ENCODE measurements at regions not wholly inside any gene's neighbourhood (a gene's known extent, or its start where the extent isn't known, plus 50 kb on each side); places are given as distances from the start of the nearest gene placed in this dataset.

GRCh38 chr4:152014280-152014679 lies 253.5 kb upstream of the GATB start:
- no peak for DNase-seq

- no peak for DNase-seq
Measured at GRCh38 chr4:152011469-152011868, 250.7 kb upstream of the GATB start.

GRCh38 chr4:152010710-152011079 lies 249.9 kb upstream of the GATB start:
- no peak for DNase-seq

DNA sequence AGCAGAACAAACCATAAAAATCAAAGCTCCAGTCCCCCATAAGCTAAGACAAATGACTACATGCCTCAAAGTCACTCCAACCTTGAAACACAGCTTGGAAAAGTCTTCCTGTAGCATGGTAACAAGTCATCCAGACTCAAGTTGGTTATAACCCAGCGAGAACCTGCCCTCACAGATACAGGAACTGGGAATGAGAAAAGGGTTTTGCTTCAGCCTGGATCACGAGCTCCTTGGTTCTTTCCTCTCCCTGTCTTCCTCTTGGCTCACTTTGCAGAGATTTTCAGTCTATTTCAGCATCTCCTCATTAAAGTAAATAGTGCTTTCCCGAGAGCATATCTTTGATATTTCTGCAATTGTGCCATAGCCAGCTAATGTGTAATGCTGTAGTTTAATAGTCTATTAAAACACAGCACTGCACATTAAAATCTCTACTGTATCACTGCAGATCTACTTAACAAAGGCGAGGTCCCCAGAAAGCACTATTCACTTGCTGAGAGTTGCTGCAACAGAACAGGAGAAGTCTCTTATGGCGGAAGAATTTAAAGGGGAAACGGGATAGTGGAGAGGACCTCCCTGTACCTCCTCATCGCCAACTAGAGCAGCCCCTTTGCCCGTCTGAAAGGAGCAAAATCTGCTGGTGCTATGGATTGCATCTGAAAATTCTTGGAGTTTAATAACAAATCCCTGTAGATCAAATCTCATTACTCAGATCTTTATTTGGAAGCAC lies 249.3 kb upstream of the GATB start:
- DNase-seq = no peak

DNA sequence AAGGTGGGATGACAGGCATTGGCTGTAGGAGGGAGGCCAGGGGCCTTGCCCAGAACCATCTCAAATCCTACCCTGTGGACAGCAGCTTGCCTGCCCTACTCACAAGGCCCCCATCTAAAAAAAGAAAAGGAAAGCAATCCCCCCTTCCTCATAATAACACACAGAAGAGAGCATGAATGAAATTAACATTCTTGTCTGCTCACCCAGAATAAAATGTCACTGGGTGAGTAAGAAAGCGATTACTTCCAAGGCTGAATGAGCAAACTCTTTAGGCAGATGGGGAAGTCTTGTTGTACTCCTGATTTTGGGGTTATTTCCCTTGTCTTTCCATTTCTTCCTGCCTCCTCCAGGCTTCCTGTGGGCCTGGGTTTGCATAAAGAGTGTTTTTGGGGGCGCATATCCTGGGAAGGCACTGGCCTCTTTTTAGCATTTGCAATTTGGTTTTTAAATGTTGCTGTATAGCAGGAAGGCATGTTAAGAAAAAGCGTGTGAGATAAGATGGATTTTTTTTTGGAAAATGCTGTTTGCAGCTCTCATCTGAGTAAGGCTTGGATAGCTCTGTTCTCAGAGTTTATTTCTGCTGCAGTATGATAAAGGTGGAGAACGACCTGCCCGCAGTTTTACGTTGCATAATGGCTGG lies 248.3 kb upstream of the GATB start:
- no peak for DNase-seq

GRCh38 chr4:152007111-152007510 lies 246.3 kb upstream of the GATB start:
- DNase-seq = no peak

DNA sequence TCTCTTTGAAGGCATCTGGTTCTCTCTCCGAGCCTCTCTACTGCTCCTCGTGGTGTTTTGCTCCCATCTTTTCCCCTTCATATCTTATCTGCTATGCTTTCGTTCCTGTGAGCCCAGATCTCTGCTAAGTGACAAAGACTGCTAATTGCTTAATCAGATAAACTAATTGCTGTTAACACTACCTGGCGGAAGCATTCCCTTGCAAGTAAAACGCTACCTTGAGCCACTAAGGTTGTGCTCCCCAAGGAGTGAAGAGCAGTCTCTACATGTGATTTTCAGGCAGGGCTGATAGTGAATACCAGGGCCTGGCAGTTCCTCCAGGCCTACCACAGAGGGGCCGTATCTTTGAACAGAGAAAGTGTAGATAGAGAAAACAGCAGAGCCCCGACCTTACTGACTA lies 244.0 kb upstream of the GATB start:
- DNase-seq = no peak

DNA sequence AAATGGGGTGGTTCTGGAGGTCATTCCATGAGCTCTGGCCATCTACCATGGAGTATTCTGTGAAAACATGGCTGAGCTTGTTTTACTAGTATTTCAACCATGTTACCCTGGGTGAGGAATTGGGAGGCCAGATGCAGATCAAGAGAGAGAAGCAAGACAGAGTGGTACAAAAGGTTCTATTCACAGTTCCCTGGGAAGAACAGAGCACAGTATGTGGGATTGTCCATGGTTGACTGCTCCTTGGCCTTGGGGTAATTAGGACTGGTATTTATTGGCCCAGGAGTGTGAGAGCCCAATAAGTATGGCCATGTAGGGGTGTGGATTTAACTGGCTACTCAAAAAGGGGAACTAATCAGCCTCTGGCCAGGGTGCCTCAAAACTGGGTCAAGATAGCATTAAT lies 239.7 kb upstream of the GATB start:
- DNase-seq = no peak

- no peak for DNase-seq
Measured at GRCh38 chr4:151998723-151999122, 237.9 kb upstream of the GATB start.

GRCh38 chr4:151997461-151997860 lies 236.7 kb upstream of the GATB start:
- DNase-seq = no peak

GRCh38 chr4:151994429-151994828 lies 233.6 kb upstream of the GATB start:
- DNase-seq = no peak

- no peak for DNase-seq
Measured at GRCh38 chr4:151993521-151993920, 232.7 kb upstream of the GATB start.

DNA sequence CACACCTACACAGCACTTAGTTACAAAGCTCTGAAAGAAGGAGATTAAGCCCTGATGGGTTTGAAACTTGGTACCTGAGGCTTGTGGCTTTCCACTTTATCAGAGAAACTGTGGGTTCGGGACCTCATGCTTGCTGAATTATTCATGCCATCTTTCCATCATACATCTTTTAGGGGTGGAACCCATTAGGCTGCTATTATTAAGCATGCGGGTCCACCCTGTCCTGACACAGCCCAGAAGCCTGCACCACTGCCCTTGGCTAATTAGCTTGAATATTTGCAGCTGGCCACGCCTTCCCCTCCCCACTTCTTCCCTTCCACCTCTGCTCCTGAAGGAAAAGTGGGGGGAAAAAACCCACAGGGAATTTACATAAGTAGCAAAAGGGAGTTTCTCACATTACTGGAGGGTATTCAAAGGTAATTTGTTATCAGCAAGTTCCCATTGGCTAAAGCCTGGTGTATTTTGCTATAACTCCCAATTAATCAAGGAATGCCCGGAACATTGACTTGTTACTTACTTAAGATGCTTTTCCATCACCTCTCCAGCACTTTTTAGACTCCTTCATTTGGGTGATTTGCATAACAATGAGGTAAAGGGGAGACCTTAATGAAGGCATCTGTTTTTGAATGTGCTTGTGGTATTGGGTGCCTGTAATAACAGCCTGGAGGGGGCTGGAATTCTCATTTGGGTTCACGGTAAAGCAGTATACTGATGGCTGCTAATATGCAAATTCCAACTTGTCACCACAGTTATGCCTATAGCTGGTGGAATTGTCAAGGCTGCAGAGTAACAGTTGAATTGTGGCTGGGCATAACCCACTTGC lies 231.7 kb upstream of the GATB start:
- DNase-seq = no peak

DNA sequence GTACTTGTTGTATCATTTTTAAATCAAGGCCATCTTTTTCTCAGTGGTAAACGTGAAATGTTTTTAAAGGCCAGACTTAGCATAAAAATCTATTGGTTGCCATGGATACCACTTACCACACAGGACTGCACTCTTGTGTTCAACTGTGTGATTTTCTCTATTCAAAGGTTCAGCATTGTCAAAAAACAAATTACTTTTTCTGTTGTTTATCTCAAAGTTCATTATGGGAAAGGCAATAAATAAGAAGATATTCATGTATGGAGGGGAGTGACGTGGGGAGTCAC lies 231.0 kb upstream of the GATB start:
- DNase-seq = no peak

GRCh38 chr4:151991001-151991883 lies 230.4 kb upstream of the GATB start:
- DNase-seq = no peak

- no peak for DNase-seq
Measured at GRCh38 chr4:151990201-151990600, 229.4 kb upstream of the GATB start.

GRCh38 chr4:151988591-151988990 lies 227.8 kb upstream of the GATB start:
- DNase-seq = no peak

DNA sequence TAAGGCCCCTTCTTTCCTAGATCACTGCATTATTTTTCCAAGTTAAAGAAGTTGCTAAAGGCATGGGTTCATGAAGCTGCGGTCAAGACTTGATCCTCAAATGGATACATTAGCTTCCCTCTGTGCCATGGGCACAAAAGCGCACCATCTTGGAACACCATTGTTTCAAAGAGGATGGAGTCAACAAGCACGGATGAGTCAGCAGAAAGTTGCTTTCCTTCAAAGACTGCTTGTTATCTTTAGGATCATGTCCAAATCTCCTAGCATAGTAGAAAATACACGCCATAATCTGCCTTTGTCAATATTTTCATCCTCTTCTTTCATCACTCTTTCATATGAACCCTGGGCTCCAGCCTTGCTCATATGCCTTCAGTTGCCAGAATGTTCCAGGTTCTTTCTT lies 226.8 kb upstream of the GATB start:
- DNase-seq = no peak

- DNase-seq = no peak
Measured at GRCh38 chr4:151983854-151984253, 223.0 kb upstream of the GATB start.

DNA sequence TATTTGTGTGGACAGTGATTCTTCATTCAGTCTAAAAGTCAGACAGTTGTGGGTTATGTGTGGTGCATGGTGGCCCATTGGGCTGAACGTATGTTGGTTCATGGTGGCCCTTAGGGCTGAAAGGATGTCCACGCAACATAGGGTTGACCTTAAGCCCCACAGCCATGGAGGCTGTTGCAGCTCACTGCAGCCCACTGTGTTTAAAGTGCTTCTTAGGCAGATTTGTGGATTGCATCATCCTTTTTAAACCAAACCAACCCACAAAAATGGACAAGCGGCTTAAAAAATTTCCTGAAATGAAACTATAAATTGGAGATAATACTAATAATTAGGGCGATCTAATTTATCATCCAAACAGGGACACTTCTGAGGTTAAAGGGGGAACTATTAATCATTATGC lies 219.0 kb upstream of the GATB start:
- no peak for DNase-seq

DNA sequence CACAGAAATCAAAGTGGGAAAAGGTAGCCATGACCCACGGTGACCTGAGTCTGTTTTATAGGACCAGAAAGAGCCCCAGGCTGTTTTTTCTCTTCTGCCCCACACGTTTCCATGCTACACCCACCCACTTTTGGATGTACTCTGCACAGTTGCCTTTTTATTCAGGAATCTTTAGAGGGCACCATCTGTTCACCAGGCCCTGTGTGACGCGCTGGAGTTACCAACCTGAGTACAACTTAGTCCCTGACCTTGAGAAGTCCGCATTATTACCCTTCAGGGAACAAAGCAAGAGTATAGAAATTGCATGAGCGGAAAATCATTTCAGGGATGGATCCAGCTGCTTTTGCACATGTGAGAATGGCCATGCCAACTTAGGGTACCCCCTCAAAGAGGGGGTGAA lies 207.8 kb upstream of the GATB start:
- no peak for DNase-seq

- DNase-seq = no peak
Measured at GRCh38 chr4:151967074-151967473, 206.3 kb upstream of the GATB start.

GRCh38 chr4:151962138-151962823 lies 201.5 kb upstream of the GATB start:
- no peak for DNase-seq
